IMR-90 (cell line): ENCODE measurements at regions not wholly inside any gene's neighbourhood (a gene's known extent, or its start where the extent isn't known, plus 50 kb on each side); places are given as distances from the start of the nearest gene placed in this dataset.
"Not testable (repeated sequence)": the region's sequence is repeated elsewhere in the genome, so short reads cannot be mapped to it uniquely, and the experiment has no call there.

ENCODE experiments used
- ATAC-seq: fragments of 200-7000 bp; cut with Tn5 transposase; 2 replicates; pipeline ENCODE4 v1.9.1; 2020; ENCODE audit warnings: low read depth, mild to moderate bottlenecking, moderate library complexity
- BruUV-seq: library from RNA; stranded (reverse); fragments of 400-500 nt; replicated peaks from 2 replicates; lab custom pipeline; 2021; lab: Mats Ljungman, UMichigan
- CTCF ChIA-PET: fragments of 300-600 bp; formaldehyde crosslinking; extraction: SDS; loops from one replicate; lab custom pipeline; 2021; ENCODE audit warnings: antibody characterized with exemption; lab: Yijun Ruan, JAX
- POLR2A ChIA-PET: fragments of 300-600 bp; sonication (Branson Sonifier 250); formaldehyde crosslinking; loops from one replicate; lab custom pipeline; 2022; ENCODE audit warnings: antibody characterized with exemption; ENCODE audit not compliant: unreplicated experiment; lab: Charles Lee
- DNase-seq: peaks from one replicate; pipeline ENCODE4 v3.0.0; 2013
- H2AFZ ChIP-seq: replicated peaks from 2 replicates; pipeline ENCODE3; 2013; ENCODE audit warnings: low read length, mild to moderate bottlenecking; ENCODE audit not compliant: poor library complexity
- H2AK5ac ChIP-seq: 2 replicates; pipeline ENCODE4 v1.6.1; 2013; ENCODE audit warnings: low read depth, low read length, inconsistent platforms
- H2AK9ac ChIP-seq: replicated peaks from 2 replicates; pipeline ENCODE3; 2013; ENCODE audit warnings: mild to moderate bottlenecking, low read depth, low read length, moderate library complexity; ENCODE audit not compliant: poor library complexity
- H2BK120ac ChIP-seq: 2 replicates; pipeline ENCODE4 v1.6.1; 2013; ENCODE audit warnings: low read depth, low read length, inconsistent platforms
- H2BK15ac ChIP-seq: 3 replicates; pipeline ENCODE4 v1.6.1; 2013; ENCODE audit warnings: low read depth, low read length, inconsistent platforms
- H2BK20ac ChIP-seq: 2 replicates; pipeline ENCODE4 v1.6.1; 2013; ENCODE audit warnings: low read depth, mild to moderate bottlenecking, inconsistent platforms, low read length, moderate library complexity
- H2BK5ac ChIP-seq: 2 replicates; pipeline ENCODE4 v1.6.1; 2013; ENCODE audit warnings: mild to moderate bottlenecking, low read depth, low read length, inconsistent platforms; ENCODE audit not compliant: poor library complexity, severe bottlenecking
- H3K14ac ChIP-seq: replicated peaks from 2 replicates; pipeline ENCODE4 v1.6.1; 2013; ENCODE audit warnings: low read depth, low read length, inconsistent platforms
- H3K18ac ChIP-seq: 2 replicates; pipeline ENCODE4 v1.6.1; 2013; ENCODE audit warnings: low read depth, low read length, control low read depth
- H3K23ac ChIP-seq: 2 replicates; pipeline ENCODE4 v1.6.1; 2013; ENCODE audit warnings: low read depth, low read length, inconsistent platforms
- H3K27ac ChIP-seq: 2 replicates; pipeline ENCODE4 v1.5.1; 2013; ENCODE audit warnings: mild to moderate bottlenecking, control low read depth, low read length; ENCODE audit not compliant: insufficient read depth
- H3K27me3 ChIP-seq: 2 replicates; pipeline ENCODE4 v1.6.1; 2013; ENCODE audit warnings: low read length; ENCODE audit not compliant: control insufficient read depth, insufficient read depth
- H3K36me3 ChIP-seq: 2 replicates; pipeline ENCODE4 v1.6.1; 2013; ENCODE audit warnings: low read length, mixed read lengths; ENCODE audit not compliant: control insufficient read depth, insufficient read depth
- H3K4ac ChIP-seq: 2 replicates; pipeline ENCODE4 v1.6.1; 2013; ENCODE audit warnings: low read depth, low read length, inconsistent platforms
- H3K4me1 ChIP-seq: 2 replicates; pipeline ENCODE4 v1.6.1; 2013; ENCODE audit warnings: low read length, mixed read lengths; ENCODE audit not compliant: control insufficient read depth, insufficient read depth
- H3K4me2 ChIP-seq: 2 replicates; pipeline ENCODE4 v1.6.1; 2013; ENCODE audit warnings: low read depth, mild to moderate bottlenecking, control low read depth, low read length, moderate library complexity
- H3K4me3 ChIP-seq: 2 replicates; pipeline ENCODE4 v1.5.1; 2013; ENCODE audit warnings: low read depth, mild to moderate bottlenecking, control low read depth, low read length, moderate library complexity; ENCODE audit not compliant: insufficient read depth
- H3K56ac ChIP-seq: 2 replicates; pipeline ENCODE4 v1.6.1; 2013; ENCODE audit warnings: low read length, inconsistent platforms; ENCODE audit not compliant: insufficient read depth; ENCODE audit errors: extremely low read depth
- H3K79me1 ChIP-seq, 2 experiments: 2 replicates each; pipeline ENCODE4 v1.6.1; 2013; ENCODE audit warnings: low read length in 2 of 2, inconsistent platforms in 1 of 2, low read depth in 1 of 2
- H3K9ac ChIP-seq: 2 replicates; pipeline ENCODE4 v1.6.1; 2013; ENCODE audit warnings: low read depth, low read length, control low read depth
- H3K9me1 ChIP-seq: 2 replicates; pipeline ENCODE4 v1.6.1; 2013; ENCODE audit warnings: low read length, inconsistent platforms; ENCODE audit not compliant: insufficient read depth
- H3K9me3 ChIP-seq: 2 replicates; pipeline ENCODE4 v1.6.1; 2013; ENCODE audit warnings: low read length; ENCODE audit not compliant: control insufficient read depth, insufficient read depth
- H4K20me1 ChIP-seq: 2 replicates; pipeline ENCODE4 v1.6.1; 2013; ENCODE audit warnings: low read length, inconsistent platforms; ENCODE audit not compliant: insufficient read depth
- H4K5ac ChIP-seq: 2 replicates; pipeline ENCODE4 v1.6.1; 2013; ENCODE audit warnings: mild to moderate bottlenecking, low read depth, low read length, control low read depth
- H4K8ac ChIP-seq, 2 experiments: 2 replicates each; pipeline ENCODE4 v1.6.1; 2013; ENCODE audit warnings: low read depth in 2 of 2, low read length in 2 of 2, control low read depth in 1 of 2, inconsistent platforms in 1 of 2
- H4K91ac ChIP-seq: 2 replicates; pipeline ENCODE4 v1.6.1; 2013; ENCODE audit warnings: low read depth, low read length, inconsistent platforms; ENCODE audit not compliant: insufficient read depth
- WGBS, 2 experiments: methylation state at CpG; one replicate each; pipeline versions ENCODE4 v1.1.5 to v1.1.7; 2013; ENCODE audit warnings: missing lambda C conversion rate in 2 of 2; ENCODE audit not compliant: insufficient read length in 1 of 2; ENCODE audit errors: extremely low coverage in 2 of 2; 5-methylcytosine and 5-hydroxymethylcytosine counted together
- dilution Hi-C: fragments of 300-500 bp; cut with HindIII; formaldehyde crosslinking; loops from one replicate; pipeline ENCODE4 v1.14.3; 2018; ENCODE audit warnings: low sequenced_read_pairs; ENCODE audit not compliant: unreplicated experiment
- in situ Hi-C: fragments of 300-500 bp; cut with MboI; formaldehyde crosslinking; loops from 3 replicates; pipeline ENCODE4 v1.14.3; 2019; ENCODE audit warnings: low sequenced_read_pairs, inconsistent platforms, mixed read lengths
- intact Hi-C: fragments of 100-400 bp; cut with micrococcal nuclease; formaldehyde crosslinking; loops from 2 replicates; pipeline ENCODE4 v1.10.0; 2022

GRCh38 chr10:65052111-65052510, 1530.9 kb downstream of the REEP3 start:
- H3K9me3 ChIP-seq, H2BK15ac ChIP-seq, H4K8ac ChIP-seq, POLR2A ChIA-PET, intact Hi-C loops, H3K9me1 ChIP-seq, H4K91ac ChIP-seq, H3K4me3 ChIP-seq, H4K20me1 ChIP-seq, H3K4me2 ChIP-seq, H3K79me1 ChIP-seq, CTCF ChIA-PET, H2AK9ac ChIP-seq, H4K5ac ChIP-seq, H2BK5ac ChIP-seq, DNase-seq, H3K14ac ChIP-seq, ATAC-seq, H3K4ac ChIP-seq, H3K56ac ChIP-seq, H2BK120ac ChIP-seq, H3K18ac ChIP-seq, H2BK20ac ChIP-seq, H3K4me1 ChIP-seq, H3K36me3 ChIP-seq, H2AK5ac ChIP-seq, dilution Hi-C loops, H3K9ac ChIP-seq, BruUV-seq, H3K23ac ChIP-seq, in situ Hi-C loops, H3K27ac ChIP-seq, H2AFZ ChIP-seq, H3K27me3 ChIP-seq: not testable (repeated sequence)
- whole genome bisulfite sequencing, 2 experiments, result 40% methylated on average over 1 of the region's 22 CpGs; no CpG with 5 or more reads in 1 of the 2 experiments

DNA sequence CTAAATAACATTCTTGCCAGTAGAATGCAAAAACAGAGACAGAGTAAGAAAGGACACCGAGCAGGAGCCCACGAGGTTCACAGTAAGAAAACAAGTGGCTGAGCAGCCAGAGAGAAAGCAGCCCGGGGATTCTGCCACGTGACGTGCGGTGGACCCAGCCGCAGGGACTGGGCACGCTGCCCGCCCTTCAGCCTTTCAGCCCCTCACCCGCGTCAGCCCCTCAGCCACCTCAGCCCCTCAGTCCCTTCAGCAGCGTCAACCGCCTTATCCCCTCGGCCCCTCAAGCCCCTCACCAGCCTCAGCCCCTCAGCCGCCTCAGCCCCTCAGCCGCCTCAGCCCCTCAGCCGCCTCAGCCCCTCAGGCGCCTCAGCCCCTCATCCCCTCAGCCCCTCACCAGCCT, 1532.2 kb downstream of the REEP3 start:
- BruUV-seq, H2AK9ac ChIP-seq, H2BK20ac ChIP-seq, CTCF ChIA-PET, POLR2A ChIA-PET, dilution Hi-C loops, H3K4me2 ChIP-seq, H3K27me3 ChIP-seq, H3K56ac ChIP-seq, H3K9ac ChIP-seq, H2AK5ac ChIP-seq, DNase-seq, H4K8ac ChIP-seq, H2BK15ac ChIP-seq, intact Hi-C loops, H3K79me1 ChIP-seq, H4K5ac ChIP-seq, H2BK120ac ChIP-seq, H3K9me3 ChIP-seq, H3K4ac ChIP-seq, in situ Hi-C loops, H3K4me1 ChIP-seq, H4K91ac ChIP-seq, H2AFZ ChIP-seq, H3K27ac ChIP-seq, H2BK5ac ChIP-seq, H3K23ac ChIP-seq, H3K9me1 ChIP-seq, H3K14ac ChIP-seq, H4K20me1 ChIP-seq, ATAC-seq, H3K18ac ChIP-seq, H3K4me3 ChIP-seq, H3K36me3 ChIP-seq: not testable (repeated sequence)
- 86% methylated on average over 9 of the region's 18 CpGs; no CpG with 5 or more reads in 1 of the 2 experiments for WGBS, 2 experiments
